ENCODE measurements at regions not wholly inside any gene's neighbourhood (a gene's known extent, or its start where the extent isn't known, plus 50 kb on each side); places are given as distances from the start of the nearest gene placed in this dataset.
"Not testable (repeated sequence)": the region's sequence is repeated elsewhere in the genome, so short reads cannot be mapped to it uniquely, and the experiment has no call there.

DNA sequence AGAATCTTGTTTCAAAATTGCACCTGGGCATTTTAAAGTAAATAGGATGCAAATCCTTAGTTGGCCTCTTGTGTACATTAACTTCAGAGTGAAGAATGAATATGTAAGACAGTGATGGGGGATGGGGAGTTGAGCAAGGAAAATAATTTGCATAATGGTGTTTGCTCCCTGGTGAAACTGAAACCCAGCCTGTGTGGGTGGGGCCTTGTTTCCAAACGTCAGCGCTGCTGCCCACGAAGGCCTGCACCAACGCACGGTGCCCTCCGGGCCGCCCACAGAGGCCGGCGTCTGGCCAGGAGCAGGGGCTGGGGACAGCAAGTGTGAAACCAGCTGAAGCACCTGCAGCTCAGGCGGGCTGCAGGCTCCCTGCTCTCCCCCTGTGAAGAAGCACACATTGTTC, 262.0 kb upstream of the PLGLB2 start:
- peak; percentile 69 to 71 for ATAC-seq
- H3K27ac Mint-ChIP-seq, result peak overlapping the region in 1 of 2 donors; percentile 67
- not testable (repeated sequence) for H3K36me3 Mint-ChIP-seq; DNase-seq (ENCODE audit: low spot score in 2 of 2); H3K9me3 Mint-ChIP-seq

DNA sequence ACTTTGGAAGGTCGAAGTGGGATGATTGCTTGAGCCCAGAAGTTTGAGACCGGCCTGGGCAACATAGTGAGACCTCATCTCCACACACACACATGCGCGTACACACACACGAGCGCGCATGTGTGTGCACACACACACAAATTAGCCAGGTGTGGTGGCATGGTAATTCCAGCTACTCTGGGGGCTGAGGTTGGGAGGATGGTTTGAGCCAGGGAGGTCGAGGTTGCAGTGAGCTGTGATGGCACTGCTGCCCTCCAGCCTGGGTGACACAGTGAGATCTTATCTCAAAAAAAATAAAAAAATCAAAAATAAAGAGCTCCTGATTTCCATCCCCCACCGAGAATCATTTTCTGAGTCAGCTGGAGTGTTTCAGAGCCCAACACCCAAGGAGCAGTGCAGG, 261.5 kb upstream of the PLGLB2 start:
- not testable (repeated sequence) for H3K36me3 Mint-ChIP-seq; DNase-seq (ENCODE audit: low spot score in 2 of 2); H3K9me3 Mint-ChIP-seq
- peak overlapping the region; percentile 14 to 67 for H3K27ac Mint-ChIP-seq
- peak; percentile 52 to 55 for ATAC-seq

GRCh38 chr2:87488021-87488420, 259.9 kb upstream of the PLGLB2 start:
- not testable (repeated sequence) for ATAC-seq, H3K9me3 Mint-ChIP-seq

GRCh38 chr2:87488991-87489390, 258.9 kb upstream of the PLGLB2 start:
- not testable (repeated sequence) for H3K36me3 Mint-ChIP-seq; H3K9me3 Mint-ChIP-seq; ATAC-seq; DNase-seq (ENCODE audit: low spot score in 2 of 2); H3K27ac Mint-ChIP-seq

More at GRCh38 chr2:87488021-87488420, 259.9 kb upstream of the PLGLB2 start:
- not testable (repeated sequence) for DNase-seq (ENCODE audit: low spot score in 2 of 2); H3K36me3 Mint-ChIP-seq; H3K27ac Mint-ChIP-seq

DNA sequence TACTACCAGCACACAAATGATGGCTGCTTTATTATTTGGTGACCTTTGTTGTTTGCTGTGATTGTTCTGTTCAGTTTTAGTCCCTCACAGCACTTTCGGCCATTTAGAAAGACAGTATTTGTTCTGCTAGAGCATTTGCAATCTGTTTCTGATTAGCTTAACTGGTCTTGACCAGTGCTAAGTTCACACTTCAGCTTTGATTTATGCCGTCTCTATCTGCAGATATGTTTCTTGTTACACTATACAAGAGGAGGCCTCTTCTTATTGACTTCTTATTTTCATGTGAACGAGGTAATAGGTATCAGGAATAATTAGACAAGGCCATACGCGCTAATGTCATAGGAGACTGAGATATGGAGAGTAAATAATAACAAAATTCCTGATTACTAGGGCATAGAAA, 253.0 kb upstream of the PLGLB2 start:
- not testable (repeated sequence) for DNase-seq (ENCODE audit: low spot score in 2 of 2); ATAC-seq; H3K9me3 Mint-ChIP-seq; H3K27ac Mint-ChIP-seq; H3K36me3 Mint-ChIP-seq

DNA sequence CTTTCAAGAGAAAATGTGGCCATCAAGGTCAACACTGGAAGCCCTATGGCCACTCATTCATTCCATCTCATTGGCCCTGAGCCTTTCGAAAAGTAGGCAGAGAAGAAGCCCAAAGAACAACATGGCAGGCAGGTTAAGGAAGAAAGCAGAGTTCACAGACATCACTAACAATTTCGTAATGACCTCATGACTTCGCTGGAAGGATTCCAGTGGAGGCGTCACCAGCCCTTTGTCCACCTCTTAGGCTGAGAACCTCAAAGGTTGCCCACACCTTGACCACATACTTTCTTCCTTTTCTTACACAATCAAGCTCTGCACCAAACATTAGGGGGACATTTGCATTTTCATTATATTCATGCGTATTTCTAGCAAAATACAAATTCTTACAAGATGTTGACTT, 252.4 kb upstream of the PLGLB2 start:
- H3K27ac Mint-ChIP-seq; H3K9me3 Mint-ChIP-seq; H3K36me3 Mint-ChIP-seq; DNase-seq (ENCODE audit: low spot score in 2 of 2); ATAC-seq: not testable (repeated sequence)

DNA sequence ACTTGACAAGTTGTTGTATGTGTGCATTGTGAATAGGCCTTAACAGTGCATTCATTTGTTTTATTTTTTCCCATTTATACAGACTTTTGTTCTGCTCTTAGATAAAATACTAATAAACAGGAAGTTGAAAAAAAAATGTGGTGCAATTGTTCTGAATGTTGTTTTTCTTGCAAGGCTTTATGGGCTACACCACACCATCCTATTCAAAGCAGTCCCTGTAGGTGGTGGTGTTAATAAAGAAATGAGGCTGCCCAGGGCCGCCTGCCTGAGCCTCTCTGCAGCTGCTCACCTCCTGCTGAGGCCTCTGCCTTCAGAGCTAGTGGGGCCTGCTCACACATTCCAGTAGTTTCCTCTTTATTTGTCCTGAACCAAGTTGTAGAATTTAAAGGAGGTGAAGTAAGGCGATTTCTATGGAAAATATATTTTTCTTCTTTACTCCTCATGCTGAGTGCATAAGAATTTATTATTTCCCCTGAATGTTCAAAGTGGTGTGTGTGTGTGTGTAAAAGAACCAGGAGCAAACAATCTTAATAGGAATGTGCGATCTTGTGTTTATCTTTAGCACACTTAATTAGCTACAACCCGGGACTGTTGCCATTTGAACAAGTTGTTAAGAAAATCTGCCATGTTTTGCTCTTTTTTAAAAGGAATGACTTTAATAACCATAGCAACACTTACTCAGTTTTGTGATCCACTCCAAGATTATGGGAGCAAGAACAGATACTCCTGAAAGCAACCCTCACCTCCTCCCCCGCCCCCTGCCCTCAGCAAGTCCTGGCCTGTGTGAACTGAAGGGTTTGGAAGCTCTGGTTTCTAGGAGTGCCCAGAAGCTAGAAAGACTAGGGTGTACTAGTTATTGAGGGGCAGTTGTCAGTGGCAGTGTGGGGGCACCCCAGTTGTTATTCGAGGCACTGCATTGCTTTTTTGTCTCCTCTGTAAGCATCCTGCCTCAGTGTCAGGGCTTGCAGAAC, 251.6 kb upstream of the PLGLB2 start:
- not testable (repeated sequence) for H3K27ac Mint-ChIP-seq; H3K9me3 Mint-ChIP-seq; DNase-seq (ENCODE audit: low spot score in 2 of 2); H3K36me3 Mint-ChIP-seq
- ATAC-seq, result peak; percentile 65 to 74

DNA sequence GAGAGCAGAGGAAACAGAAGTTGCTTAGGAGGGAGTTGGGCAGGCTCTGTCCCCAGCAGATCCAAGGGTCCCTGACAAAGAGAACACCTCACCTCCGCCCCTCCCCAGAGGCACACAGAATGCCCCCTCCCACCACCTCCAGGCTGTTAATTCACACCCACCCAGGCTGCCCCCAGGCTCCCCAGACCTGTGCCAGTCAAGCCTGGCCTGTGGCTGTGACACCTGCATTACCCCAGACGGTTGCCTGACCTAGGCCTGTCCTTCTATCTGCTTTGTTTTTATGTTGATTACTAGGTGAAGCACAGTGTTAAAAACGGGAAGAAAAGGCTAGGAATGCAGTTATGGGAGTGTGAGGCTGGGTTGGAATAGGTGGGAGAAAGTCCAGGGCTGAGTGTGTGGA, 250.8 kb upstream of the PLGLB2 start:
- ATAC-seq; DNase-seq (ENCODE audit: low spot score in 2 of 2); H3K36me3 Mint-ChIP-seq; H3K27ac Mint-ChIP-seq; H3K9me3 Mint-ChIP-seq: not testable (repeated sequence)

GRCh38 chr2:87497700-87498099, 250.2 kb upstream of the PLGLB2 start:
- not testable (repeated sequence) for DNase-seq (ENCODE audit: low spot score in 2 of 2); H3K36me3 Mint-ChIP-seq; H3K9me3 Mint-ChIP-seq
- H3K27ac Mint-ChIP-seq, result peak overlapping the region in 1 of 2 donors; percentile 73
- ATAC-seq, result peak in 1 of 2 donors; percentile 4

DNA sequence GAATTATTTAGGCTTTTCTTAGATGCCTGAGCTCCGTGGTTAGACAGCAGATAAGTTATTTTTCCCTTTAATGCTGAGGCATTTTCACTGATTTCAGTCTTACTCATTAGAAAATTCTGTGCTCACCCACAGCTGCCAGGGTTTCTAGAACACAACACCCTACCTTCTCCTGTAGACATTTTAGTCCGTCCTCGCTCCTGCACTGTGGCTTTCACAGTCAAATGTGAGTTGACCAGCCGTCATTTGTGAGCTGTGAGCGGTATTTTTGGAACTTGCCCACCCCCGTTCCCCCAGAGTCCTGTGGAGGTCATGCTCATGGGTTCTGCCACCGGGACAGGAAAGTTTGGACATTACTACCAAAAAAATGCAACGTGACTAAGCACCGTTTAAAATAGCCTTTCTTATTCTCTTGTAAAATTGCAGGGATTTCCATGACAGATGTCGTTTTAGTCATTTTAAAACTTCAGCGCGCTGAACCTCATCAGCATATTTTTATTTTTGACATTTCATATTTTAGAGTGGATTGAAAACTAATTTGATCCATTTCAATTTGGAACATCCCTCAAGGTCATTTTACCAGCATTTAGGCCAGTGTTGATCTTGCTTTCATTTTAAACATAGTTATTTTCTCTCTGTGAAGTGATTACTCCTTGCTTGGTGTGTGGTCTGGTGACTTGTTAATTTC, 249.6 kb upstream of the PLGLB2 start:
- H3K9me3 Mint-ChIP-seq, H3K36me3 Mint-ChIP-seq: not testable (repeated sequence)
- ATAC-seq, result peak; percentile 59 to 74
- DNase-seq (ENCODE audit: low spot score in 2 of 2), result peak in 1 of 2 donors; percentile 72
- peak overlapping the region; percentile 36 to 73 for H3K27ac Mint-ChIP-seq

- not testable (repeated sequence) for ATAC-seq; H3K27ac Mint-ChIP-seq; H3K9me3 Mint-ChIP-seq; H3K36me3 Mint-ChIP-seq; DNase-seq (ENCODE audit: low spot score in 2 of 2)
Observed at GRCh38 chr2:87498854-87499238, 249.0 kb upstream of the PLGLB2 start.

GRCh38 chr2:87499860-87500259, 248.0 kb upstream of the PLGLB2 start:
- not testable (repeated sequence) for H3K9me3 Mint-ChIP-seq; DNase-seq (ENCODE audit: low spot score in 2 of 2); H3K36me3 Mint-ChIP-seq
- peak overlapping the region; percentile 90 to 93 for H3K27ac Mint-ChIP-seq
- ATAC-seq, result peak; percentile 77 to 89

DNA sequence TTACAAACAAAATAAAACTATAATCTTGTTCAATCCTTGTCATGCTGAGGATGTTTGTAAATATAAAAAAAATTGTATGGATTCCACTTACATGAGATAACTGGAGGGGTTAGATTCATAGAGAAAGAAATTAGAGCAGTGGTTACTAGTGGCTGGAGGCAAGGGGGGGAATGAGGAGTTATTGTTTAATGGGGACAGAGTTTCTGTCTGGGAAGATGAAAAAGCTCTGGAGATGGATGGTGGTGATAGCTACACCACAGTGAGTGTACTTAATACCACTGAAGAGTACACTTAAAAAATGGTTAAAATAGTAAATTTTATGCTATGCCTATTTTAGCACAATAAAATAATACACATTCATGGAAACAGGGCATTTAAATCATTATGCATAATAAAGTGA, 247.5 kb upstream of the PLGLB2 start:
- not testable (repeated sequence) for DNase-seq (ENCODE audit: low spot score in 2 of 2); ATAC-seq; H3K36me3 Mint-ChIP-seq; H3K9me3 Mint-ChIP-seq
- peak overlapping the region; percentile 90 to 93 for H3K27ac Mint-ChIP-seq

GRCh38 chr2:87500951-87501350, 246.9 kb upstream of the PLGLB2 start:
- peak overlapping the region in 1 of 2 donors; percentile 93 for H3K27ac Mint-ChIP-seq
- not testable (repeated sequence) for DNase-seq (ENCODE audit: low spot score in 2 of 2); H3K36me3 Mint-ChIP-seq; ATAC-seq; H3K9me3 Mint-ChIP-seq

DNA sequence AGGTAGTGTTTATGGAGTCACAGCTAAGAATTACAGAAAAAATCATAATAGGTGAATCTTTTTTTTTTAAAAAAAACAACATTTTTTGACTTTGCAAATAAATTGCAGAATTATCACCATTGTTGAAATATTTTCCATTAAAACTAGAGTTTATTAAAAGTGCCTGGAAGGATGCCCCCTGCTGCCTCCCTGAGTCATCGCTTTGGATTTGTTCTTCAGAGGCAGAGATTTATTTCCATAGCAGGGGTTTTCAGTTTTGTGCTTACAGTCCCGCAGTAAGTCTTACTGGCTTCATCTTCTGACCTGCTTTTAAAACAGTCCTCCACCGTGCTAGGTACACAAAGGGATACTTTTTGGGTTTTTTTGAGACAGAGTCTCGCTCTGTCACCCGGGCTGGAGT, 244.9 kb upstream of the PLGLB2 start:
- H3K27ac Mint-ChIP-seq; H3K36me3 Mint-ChIP-seq; H3K9me3 Mint-ChIP-seq; DNase-seq (ENCODE audit: low spot score in 2 of 2); ATAC-seq: not testable (repeated sequence)

DNA sequence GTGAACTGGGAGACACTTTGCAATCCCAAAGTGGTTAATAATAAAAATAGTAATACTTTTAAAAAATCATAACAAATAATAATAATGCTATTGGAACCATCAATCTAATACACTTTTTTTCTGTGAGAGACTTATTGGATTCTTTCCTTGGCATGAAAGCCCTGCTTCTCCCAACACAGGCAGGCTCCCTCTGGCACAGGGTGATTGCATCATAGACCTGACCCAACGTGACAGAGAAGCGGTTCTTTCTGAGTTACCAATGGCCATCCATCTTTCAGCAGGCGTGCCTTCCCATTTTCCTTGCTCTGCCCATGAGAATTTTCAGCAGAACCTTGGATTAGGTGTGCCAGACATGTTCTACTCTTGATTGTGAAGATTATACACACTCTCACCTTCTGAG, 242.6 kb upstream of the PLGLB2 start:
- not testable (repeated sequence) for H3K9me3 Mint-ChIP-seq; H3K27ac Mint-ChIP-seq; DNase-seq (ENCODE audit: low spot score in 2 of 2); H3K36me3 Mint-ChIP-seq; ATAC-seq

GRCh38 chr2:87505909-87506308, 242.0 kb upstream of the PLGLB2 start:
- H3K36me3 Mint-ChIP-seq; DNase-seq (ENCODE audit: low spot score in 2 of 2); H3K27ac Mint-ChIP-seq; ATAC-seq; H3K9me3 Mint-ChIP-seq: not testable (repeated sequence)

Data from activated naive CD4-positive, alpha-beta T cell treated with anti-CD3 and anti-CD28 coated beads, Interleukin-2, amount 50 U/mL, for 72 hours (primary cell).